GM03348 (cell line): ENCODE measurements at regions not wholly inside any gene's neighbourhood (a gene's known extent, or its start where the extent isn't known, plus 50 kb on each side); places are given as distances from the start of the nearest gene placed in this dataset.

Experiments used
- DNase-seq: peaks from one replicate; pipeline ENCODE4 v3.0.0; 2012; ENCODE audit warnings: low spot score

DNA sequence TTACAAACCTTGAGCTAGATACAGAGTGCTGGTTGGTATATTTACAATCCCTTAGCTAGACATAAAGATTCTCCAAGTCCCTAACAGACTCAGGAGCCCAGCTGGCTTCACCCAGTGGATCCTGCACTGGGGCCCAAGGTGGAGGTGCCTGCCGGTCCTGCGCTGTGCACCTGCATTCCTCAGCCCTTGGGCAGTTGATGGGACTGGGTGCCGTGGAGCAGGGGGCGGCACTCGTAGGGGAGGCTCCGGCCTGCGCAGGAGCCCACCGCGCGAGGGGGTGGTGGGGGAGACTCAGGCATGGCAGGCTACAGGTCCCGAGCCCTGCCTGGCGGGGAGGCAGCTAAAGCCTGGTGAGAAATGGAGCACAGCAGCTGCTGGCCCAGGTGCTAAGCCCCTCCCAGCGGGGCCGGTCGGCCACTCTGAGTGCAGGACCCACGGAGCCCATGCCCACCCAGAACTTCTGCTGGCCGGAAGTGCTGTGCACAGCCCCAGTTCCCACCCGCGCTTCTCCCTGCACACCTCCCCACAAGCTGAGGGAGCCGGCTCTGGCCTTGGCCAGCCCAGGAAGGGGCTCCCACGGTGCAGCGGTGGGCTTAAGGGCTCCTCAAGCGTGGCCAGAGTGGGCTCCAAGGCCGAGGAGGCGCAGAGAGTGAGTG is 1464.7 kb downstream of the EFNA5 start:
- no peak for DNase-seq

DNA sequence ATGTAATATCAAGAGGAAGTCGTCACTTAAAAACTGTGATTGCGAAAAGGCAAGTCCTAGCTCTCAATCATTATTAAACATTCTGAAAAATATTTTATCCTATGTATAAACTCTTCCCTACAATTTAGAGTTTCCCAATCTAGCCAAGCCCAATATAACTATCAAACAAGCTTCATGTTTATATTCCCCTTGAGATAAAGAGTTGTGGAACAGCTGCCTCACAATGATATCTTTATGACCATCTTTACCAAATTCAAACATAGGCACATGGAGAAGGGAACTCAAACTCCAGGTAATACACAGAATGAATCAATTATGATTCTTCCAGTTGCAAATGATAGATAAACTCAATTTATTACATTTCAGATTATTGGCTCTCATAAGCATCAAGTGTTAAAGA is 1468.7 kb downstream of the EFNA5 start:
- DNase-seq, result no peak

GRCh38 chr5:106200971-106201370 is 1469.8 kb downstream of the EFNA5 start:
- no peak for DNase-seq

GRCh38 chr5:106195679-106196474 is 1474.9 kb downstream of the EFNA5 start:
- no peak for DNase-seq

GRCh38 chr5:106189121-106189809 is 1481.5 kb downstream of the EFNA5 start:
- no peak for DNase-seq

DNA sequence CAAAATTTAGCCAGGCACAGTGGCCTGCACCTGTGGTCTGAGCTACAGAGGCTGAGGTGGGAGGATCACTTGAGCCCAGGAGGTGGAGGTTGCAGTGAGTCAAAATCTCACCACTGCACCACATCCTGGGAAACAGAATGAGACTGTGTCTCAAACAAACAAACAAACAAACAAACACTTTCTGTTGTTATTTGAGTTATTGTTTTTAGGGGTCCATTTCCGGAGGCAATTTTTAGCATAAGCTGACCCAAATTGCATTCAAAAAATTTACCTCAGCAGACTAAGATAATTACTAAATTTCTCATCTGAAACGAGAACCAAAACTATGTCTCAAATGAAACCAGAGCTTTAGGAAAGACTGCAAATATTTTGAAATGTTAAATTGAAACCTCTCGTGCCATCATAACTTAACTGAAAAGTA is 1485.1 kb downstream of the EFNA5 start:
- DNase-seq, result no peak

GRCh38 chr5:106174903-106175302 is 1495.8 kb downstream of the EFNA5 start:
- no peak for DNase-seq

GRCh38 chr5:106172681-106173532 is 1497.8 kb downstream of the EFNA5 start:
- no peak for DNase-seq

GRCh38 chr5:106171708-106172107 is 1499.0 kb downstream of the EFNA5 start:
- no peak for DNase-seq

- DNase-seq, result no peak
Observed at GRCh38 chr5:106171132-106171531, 1499.6 kb downstream of the EFNA5 start.

GRCh38 chr5:106167766-106168165 is 1503.0 kb downstream of the EFNA5 start:
- no peak for DNase-seq

DNA sequence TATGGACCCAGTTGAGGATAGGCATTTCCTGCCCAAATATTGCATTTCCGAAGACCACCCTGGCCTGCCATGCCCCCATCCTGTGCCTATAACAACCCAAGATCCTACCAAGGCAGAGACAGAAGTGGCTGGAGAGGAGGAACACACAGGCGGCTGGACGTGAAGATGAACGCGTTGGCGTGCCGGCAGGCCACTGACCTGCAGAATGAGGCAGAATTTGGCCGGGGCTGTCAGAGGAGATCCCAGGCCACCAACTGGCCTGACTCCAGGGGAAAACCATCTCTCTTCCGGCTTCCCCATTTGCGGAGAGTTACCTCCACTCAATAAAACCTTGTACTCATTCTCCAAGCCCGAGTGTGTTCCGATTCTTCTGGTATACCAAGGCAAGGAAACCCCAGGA is 1507.5 kb downstream of the EFNA5 start:
- no peak for DNase-seq

GRCh38 chr5:106159616-106160015 is 1511.1 kb downstream of the EFNA5 start:
- DNase-seq, result no peak

DNA sequence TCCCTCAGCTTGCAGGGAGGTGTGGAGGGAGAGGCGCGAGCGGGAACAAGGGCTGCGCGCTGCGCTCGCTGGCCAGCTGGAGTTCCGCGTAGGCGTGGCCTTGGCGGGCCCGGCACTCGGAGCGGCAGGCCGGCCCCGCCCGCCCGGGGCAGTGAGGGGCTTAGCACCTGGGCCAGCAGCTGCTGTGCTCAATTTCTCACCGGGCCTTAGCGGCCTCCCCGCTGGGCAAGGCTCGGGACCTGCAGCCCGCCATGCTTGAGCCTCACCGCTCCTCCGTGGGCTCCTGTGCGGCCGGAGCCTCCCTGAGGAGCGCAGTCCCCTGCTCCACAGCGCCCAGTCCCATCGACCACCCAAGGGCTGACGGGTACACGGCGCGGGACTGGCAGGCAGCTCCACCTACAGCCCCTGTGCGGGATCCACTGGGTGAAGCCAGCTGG is 1516.4 kb downstream of the EFNA5 start:
- DNase-seq, result no peak

GRCh38 chr5:106152569-106152968 is 1518.2 kb downstream of the EFNA5 start:
- no peak for DNase-seq

DNA sequence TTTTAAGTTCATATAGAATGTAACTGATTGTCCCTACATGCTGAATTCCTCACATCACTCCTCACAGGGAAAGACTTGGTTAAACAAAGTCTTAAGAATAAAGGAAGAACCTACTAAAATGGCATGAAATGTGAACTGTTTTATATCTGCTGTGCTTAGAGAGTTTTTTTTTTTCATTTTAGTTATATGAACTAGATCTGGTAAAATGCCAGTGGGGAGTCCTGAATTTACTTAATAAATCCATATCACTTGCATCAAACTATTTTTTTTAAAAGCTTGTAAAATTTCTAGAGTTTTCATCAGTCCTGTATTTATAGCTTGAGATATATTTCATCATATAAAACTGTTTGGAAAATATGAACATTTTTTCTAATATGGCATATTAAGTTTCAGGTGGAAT is 1528.6 kb downstream of the EFNA5 start:
- no peak for DNase-seq

- no peak for DNase-seq
Observed at GRCh38 chr5:106140101-106140500, 1530.6 kb downstream of the EFNA5 start.

- DNase-seq, result no peak
Observed at GRCh38 chr5:106136061-106136460, 1534.7 kb downstream of the EFNA5 start.

DNA sequence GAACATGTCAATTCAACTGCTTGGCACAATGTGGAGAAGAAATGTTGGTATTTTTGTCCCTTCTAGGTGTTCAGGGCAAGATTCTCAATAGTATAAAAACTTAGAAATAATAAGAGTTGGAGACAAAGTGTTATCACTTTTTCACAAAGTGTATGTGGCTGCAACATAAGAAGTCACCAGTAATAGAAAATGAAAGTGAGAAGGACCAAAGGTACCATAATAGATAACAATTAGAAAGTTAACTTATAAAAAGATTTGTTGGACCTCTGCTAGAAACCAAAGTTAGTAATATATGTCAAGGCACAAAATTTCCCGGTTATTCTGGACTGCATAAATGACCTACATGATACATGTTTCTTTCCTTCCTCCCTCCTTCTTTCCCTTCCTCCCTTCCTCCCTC is 1535.3 kb downstream of the EFNA5 start:
- no peak for DNase-seq

GRCh38 chr5:106134549-106134948 is 1536.2 kb downstream of the EFNA5 start:
- no peak for DNase-seq

DNA sequence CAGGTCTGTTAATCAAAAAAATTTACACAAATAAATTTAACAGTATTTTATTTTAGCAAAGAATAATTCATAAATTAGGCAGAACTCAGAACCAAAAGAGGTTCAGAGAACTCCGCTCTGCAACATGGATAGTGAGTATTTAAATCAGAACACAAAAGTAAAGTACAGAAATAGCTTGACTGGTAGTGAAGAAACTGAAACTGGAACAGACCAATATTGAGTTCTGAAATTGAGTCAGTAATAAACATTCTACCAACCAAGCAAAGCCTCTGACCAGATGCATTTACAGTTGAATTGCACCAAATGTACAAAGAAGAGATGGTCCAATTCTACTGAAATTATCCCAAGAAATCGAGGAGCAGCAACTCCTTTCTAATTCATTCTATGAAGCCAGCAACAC is 1542.8 kb downstream of the EFNA5 start:
- no peak for DNase-seq

DNA sequence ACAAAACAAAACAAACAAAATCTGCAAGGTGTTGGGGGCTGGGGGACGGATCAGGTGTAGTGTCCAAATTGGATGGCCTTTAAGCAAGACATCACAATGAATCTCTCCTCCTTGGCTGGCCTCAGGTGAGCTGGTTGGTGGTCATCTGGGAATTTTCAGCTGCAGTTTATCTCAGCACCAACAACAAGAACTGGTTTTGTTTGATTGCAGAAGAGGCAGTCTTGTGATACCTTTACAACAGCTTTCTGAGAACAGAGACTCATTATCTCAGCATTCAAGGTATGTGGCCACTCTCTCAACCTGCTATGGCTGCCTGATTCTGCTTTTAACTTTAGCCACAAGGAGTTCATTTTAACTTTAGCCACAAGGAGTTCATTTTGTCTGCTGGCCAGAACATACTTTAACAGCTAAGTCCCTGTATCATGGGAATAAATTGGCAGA is 1543.4 kb downstream of the EFNA5 start:
- DNase-seq, result no peak
